ENCODE measurements at regions not wholly inside any gene's neighbourhood (a gene's known extent, or its start where the extent isn't known, plus 50 kb on each side); places are given as distances from the start of the nearest gene placed in this dataset.

GRCh38 chr14:50025776-50026175 is 90.6 kb downstream of the VCPKMT start:
- TF ChIP-seq, protein P1, sequence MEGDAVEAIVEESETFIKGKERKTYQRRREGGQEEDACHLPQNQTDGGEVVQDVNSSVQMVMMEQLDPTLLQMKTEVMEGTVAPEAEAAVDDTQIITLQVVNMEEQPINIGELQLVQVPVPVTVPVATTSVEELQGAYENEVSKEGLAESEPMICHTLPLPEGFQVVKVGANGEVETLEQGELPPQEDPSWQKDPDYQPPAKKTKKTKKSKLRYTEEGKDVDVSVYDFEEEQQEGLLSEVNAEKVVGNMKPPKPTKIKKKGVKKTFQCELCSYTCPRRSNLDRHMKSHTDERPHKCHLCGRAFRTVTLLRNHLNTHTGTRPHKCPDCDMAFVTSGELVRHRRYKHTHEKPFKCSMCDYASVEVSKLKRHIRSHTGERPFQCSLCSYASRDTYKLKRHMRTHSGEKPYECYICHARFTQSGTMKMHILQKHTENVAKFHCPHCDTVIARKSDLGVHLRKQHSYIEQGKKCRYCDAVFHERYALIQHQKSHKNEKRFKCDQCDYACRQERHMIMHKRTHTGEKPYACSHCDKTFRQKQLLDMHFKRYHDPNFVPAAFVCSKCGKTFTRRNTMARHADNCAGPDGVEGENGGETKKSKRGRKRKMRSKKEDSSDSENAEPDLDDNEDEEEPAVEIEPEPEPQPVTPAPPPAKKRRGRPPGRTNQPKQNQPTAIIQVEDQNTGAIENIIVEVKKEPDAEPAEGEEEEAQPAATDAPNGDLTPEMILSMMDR (IDR thresholded peaks at IDR 0.05) = no peak
- TF ChIP-seq POLR2A (IDR thresholded peaks at IDR 0.05) = no peak

Data from lower leg skin (tissue), 3 donors.